ENCODE measurements at regions not wholly inside any gene's neighbourhood (a gene's known extent, or its start where the extent isn't known, plus 50 kb on each side); places are given as distances from the start of the nearest gene placed in this dataset.
A peak's percentile ranks its signal among the peaks of the same experiment; 100 is the strongest.

DNA sequence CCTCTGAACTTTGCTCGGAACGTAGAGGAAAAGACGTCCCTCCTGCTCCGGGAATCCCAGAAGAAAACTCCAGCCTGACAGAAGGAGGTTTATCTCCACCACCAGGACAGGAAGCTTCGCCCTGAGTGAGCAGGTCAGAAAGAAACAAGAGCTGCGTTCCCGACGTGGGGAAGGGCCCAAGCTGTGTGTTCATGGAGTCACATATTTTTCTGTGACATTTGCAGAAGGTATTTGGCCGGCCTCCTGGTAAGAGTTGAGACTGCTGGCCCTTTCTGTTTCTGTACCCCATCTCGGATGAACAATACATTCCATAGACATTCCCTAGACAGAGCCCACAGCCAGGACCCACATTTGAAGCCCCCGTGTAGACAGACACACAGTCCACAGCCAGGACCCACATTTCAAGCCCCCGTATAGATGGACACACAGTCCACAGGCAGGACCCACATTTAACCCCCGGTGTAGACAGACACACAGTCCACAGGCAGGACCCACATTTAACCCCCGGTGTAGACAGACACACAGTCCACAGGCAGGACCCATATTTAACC is 230.8 kb downstream of the SHOX start:
- no peak overlapping the region for H3K4me3 ChIP-seq (ENCODE audit: low read length)
- TF ChIP-seq, protein P1, sequence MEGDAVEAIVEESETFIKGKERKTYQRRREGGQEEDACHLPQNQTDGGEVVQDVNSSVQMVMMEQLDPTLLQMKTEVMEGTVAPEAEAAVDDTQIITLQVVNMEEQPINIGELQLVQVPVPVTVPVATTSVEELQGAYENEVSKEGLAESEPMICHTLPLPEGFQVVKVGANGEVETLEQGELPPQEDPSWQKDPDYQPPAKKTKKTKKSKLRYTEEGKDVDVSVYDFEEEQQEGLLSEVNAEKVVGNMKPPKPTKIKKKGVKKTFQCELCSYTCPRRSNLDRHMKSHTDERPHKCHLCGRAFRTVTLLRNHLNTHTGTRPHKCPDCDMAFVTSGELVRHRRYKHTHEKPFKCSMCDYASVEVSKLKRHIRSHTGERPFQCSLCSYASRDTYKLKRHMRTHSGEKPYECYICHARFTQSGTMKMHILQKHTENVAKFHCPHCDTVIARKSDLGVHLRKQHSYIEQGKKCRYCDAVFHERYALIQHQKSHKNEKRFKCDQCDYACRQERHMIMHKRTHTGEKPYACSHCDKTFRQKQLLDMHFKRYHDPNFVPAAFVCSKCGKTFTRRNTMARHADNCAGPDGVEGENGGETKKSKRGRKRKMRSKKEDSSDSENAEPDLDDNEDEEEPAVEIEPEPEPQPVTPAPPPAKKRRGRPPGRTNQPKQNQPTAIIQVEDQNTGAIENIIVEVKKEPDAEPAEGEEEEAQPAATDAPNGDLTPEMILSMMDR (conservative IDR thresholded peaks at IDR 0.05; ENCODE audit: low read length) = no peak
- DNase-seq (ENCODE audit: low read depth) = peak; percentile 42

DNA sequence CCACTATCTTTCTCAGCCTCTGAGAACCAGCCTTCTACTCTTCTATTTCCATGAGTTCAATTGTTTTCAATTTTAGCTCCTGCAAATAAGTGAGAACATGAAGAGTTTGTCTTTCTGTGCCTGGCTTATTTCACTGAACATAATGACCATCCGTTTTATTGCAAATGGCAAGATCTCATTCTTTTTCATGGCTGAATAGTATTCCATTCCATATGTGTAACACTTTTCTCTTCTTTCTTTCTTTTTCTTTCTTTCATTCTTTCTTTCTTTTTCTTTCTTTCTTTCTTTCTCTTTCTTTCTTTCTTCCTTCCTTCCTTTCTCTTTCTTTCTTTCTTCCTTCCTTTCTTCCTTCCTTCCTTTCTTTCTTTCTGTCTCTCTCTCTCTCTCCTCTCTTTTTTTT is 228.7 kb downstream of the SHOX start:
- TF ChIP-seq, protein P1 (conservative IDR thresholded peaks at IDR 0.05; ENCODE audit: low read length) = no peak
- no peak overlapping the region for H3K4me3 ChIP-seq (ENCODE audit: low read length)

DNA sequence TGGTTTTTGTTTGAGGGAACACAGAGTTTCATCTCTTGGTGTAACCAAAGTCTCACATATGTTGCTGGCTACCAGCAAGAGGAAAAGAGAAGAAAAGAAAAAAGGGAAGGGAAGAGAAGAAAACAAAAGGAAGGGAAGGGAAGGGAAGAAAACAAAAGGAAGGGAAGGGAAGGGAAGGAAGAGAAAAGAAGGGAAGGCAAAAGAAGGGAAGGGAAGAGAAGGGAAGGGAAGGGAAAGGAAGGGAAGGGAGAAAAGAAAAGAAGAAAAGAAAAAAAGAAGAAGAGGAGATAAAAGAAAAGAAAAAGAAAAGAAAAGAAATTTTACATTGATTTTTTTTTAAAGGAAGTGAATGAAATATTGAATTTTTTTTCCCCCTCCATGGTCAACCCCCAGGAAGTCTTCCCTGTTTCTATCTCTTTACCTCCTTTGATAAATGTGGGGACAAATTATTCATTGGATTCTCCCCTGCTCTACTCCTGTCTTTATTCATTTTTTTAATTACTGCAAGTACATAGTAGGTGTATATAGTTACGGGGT is 228.0 kb downstream of the SHOX start:
- no peak for DNase-seq (ENCODE audit: low read depth)
- TF ChIP-seq, protein P1 (conservative IDR thresholded peaks at IDR 0.05; ENCODE audit: low read length) = no peak

More for the DNA sequence above, 228.7 kb downstream of the SHOX start:
- DNase-seq (ENCODE audit: low read depth) = no peak

DNA sequence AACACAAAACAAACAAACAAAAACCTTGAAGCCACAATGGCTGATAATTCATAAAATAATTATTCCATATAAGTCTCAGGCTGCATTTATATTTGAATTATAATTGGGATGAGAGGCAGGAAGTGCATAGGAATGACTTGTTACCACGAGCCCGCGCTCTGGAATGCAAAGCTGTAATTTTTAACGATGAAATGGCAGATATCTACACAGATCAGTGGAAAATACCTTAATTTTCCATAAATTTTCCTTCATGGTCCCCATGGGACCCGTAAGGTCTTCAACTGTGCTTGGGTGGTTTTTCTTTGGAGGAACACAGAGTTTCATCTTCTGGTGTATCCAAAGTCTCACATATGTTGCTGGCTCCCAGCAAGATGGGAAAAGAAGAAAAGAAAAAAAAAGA is 226.8 kb downstream of the SHOX start:
- H3K4me3 ChIP-seq (ENCODE audit: low read length) = no peak overlapping the region
- peak; percentile 29 for DNase-seq (ENCODE audit: low read depth)
- TF ChIP-seq, protein P1 (conservative IDR thresholded peaks at IDR 0.05; ENCODE audit: low read length) = no peak

More for the DNA sequence above, 228.0 kb downstream of the SHOX start:
- no peak overlapping the region for H3K4me3 ChIP-seq (ENCODE audit: low read length)

DNA sequence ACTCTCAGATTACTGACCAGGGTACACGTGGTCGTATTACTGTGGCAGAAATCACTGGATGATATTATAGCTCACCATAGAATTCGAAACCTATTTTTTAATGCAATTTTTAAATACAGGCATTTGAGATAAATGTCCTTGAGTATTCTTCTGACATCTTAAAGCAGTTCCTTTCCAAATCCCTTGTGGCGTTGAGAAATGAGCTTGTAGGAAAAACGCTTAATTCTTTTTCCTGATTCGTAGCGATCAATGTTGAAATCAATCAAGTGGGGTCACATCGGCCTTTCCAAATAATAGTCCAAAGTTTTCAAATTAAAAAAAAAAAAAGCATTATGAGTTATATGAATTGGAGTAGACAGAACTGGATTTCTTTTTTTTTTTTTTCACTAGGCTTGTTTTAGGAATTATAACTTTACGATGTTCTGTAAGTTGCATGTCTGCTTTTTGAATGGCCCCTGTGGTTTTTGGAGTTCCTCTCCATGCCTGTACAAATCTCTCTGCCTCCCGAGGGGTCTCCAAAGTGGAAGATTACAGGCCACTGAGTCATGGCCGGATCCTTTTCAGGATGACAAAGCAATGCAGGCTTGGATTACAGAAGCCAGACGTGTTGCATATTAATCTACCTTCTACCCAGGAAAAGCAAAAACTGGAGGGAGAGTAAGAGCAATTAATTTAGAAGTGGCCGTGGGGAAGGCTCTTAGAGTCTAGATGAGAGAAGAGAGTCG is 226.1 kb downstream of the SHOX start:
- no peak overlapping the region for H3K4me3 ChIP-seq (ENCODE audit: low read length)
- peak; percentile 16 for DNase-seq (ENCODE audit: low read depth)
- TF ChIP-seq, protein P1 (conservative IDR thresholded peaks at IDR 0.05; ENCODE audit: low read length) = no peak

DNA sequence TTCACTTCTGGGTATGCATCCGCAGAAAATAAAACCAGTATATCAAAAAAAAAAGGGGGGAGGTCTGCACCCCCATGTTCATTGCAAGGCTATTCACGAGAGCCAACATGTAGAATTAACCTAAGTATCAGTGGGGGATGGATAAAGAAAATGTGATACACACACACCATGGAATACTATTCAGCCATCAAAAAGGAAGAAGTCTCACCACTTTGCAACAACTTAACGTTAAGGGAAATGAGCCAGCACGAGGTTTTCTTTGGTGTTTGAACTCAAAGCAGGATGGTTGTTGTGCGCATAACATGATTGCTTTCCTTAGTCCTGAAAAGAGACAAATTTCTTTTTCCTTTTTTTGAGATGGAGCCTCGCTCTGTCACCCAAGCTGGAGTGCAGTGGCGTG is 222.7 kb downstream of the SHOX start:
- TF ChIP-seq, protein P1 (conservative IDR thresholded peaks at IDR 0.05; ENCODE audit: low read length) = no peak
- no peak overlapping the region for H3K4me3 ChIP-seq (ENCODE audit: low read length)
- no peak for DNase-seq (ENCODE audit: low read depth)

DNA sequence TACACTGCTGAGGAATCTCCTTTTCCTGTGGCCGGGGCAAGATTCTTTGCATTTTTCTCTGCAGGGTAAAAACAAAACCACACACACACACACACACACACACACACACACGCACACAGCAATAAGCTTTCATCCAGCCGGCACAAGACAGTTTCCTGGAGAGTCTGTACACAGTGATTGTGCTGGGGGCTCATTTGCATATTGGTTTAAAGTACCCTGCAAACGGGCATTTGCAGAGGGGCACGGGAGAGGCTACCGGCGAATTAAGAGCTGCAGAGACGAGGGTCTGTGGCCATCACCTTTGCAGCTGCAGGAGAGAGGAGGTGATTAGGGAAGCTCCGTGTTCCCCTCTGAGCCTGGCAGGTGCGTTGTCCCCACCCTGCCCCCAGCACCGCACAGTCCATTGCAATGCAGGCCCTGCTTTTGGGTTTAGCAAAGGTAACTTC is 219.9 kb downstream of the SHOX start:
- TF ChIP-seq, protein P1 (conservative IDR thresholded peaks at IDR 0.05; ENCODE audit: low read length) = no peak
- DNase-seq (ENCODE audit: low read depth) = peak; percentile 54
- no peak overlapping the region for H3K4me3 ChIP-seq (ENCODE audit: low read length)
